C4-2B (cell line): ENCODE measurements at regions not wholly inside any gene's neighbourhood (a gene's known extent, or its start where the extent isn't known, plus 50 kb on each side); places are given as distances from the start of the nearest gene placed in this dataset.

Experiments used
- ZFX ChIP-seq: fragments of 450-650 bp; IDR thresholded peaks from 2 replicates; pipeline ENCODE4 v1.6.1; 2017
- TF ChIP-seq, protein P1 (sequence below): fragments of 450-650 bp; conservative IDR thresholded peaks from 2 replicates; pipeline ENCODE4 v1.5.1; 2017; ENCODE audit warnings: mild to moderate bottlenecking

DNA sequence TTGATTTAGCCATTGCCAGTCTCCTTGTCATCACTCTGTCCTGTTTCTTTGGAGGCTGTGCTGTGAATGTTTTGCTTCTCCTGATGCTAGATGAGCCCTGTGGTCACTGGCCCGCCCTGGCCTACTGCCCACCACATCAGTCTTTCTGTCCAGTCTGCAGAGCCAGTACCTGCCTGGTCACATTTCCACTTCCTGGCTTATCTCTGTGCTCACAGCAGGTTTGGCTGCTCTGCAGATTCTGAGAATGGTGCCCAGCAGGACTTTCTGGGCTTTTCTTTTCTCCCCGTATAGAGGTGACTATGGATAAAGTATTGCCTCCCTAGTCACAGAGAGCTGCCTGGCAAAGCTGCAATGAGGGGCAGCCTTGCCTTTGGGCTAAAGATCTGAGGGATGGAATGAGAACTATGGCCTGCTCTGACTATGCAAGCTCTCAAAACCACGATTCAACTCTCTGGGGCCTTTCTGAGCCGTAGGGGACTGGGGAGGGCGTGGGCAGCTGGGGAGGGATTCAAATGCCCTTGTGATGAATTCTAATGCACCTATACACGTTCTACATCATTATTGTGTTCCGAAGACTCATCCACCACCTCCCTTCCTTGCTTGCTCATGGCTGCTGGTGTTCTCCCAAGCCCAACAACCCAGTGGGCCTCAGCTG, 410.4 kb upstream of the NPVF start:
- TF ChIP-seq, protein P1, sequence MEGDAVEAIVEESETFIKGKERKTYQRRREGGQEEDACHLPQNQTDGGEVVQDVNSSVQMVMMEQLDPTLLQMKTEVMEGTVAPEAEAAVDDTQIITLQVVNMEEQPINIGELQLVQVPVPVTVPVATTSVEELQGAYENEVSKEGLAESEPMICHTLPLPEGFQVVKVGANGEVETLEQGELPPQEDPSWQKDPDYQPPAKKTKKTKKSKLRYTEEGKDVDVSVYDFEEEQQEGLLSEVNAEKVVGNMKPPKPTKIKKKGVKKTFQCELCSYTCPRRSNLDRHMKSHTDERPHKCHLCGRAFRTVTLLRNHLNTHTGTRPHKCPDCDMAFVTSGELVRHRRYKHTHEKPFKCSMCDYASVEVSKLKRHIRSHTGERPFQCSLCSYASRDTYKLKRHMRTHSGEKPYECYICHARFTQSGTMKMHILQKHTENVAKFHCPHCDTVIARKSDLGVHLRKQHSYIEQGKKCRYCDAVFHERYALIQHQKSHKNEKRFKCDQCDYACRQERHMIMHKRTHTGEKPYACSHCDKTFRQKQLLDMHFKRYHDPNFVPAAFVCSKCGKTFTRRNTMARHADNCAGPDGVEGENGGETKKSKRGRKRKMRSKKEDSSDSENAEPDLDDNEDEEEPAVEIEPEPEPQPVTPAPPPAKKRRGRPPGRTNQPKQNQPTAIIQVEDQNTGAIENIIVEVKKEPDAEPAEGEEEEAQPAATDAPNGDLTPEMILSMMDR: no peak
- TF ChIP-seq ZFX: no peak
